ENCODE measurements at regions not wholly inside any gene's neighbourhood (a gene's known extent, or its start where the extent isn't known, plus 50 kb on each side); places are given as distances from the start of the nearest gene placed in this dataset.

DNA sequence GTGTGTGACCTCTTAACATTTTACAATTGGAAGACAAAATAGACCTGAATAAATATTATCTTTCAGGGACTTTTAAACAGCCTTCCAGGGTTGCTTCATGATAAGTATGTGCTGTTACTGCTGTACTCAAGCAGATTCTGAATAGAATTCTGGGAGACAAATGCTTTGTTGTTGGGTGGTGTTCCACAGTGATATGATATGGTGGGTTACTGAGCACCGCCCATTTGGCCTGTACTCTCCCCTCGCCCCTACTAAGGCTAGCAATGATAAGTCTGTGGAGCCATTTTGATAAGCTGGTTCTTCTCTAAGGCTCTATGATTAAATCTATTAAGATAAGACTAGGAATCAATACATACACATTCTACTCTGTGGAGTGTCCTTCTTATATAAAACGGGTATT, 89.8 kb upstream of the ITGA4 start:
- no peak overlapping the region for H3K4me3 ChIP-seq (ENCODE audit: control insufficient read depth, low read depth, low read length)
- TF ChIP-seq, protein P1, sequence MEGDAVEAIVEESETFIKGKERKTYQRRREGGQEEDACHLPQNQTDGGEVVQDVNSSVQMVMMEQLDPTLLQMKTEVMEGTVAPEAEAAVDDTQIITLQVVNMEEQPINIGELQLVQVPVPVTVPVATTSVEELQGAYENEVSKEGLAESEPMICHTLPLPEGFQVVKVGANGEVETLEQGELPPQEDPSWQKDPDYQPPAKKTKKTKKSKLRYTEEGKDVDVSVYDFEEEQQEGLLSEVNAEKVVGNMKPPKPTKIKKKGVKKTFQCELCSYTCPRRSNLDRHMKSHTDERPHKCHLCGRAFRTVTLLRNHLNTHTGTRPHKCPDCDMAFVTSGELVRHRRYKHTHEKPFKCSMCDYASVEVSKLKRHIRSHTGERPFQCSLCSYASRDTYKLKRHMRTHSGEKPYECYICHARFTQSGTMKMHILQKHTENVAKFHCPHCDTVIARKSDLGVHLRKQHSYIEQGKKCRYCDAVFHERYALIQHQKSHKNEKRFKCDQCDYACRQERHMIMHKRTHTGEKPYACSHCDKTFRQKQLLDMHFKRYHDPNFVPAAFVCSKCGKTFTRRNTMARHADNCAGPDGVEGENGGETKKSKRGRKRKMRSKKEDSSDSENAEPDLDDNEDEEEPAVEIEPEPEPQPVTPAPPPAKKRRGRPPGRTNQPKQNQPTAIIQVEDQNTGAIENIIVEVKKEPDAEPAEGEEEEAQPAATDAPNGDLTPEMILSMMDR (IDR thresholded peaks at IDR 0.05; ENCODE audit: control insufficient read depth, insufficient read depth, low read depth, low read length, missing control alignments), result no peak
- no peak for DNase-seq (ENCODE audit: low read depth)

GRCh38 chr2:181367906-181368435, 89.2 kb upstream of the ITGA4 start:
- TF ChIP-seq, protein P1 (IDR thresholded peaks at IDR 0.05; ENCODE audit: control insufficient read depth, insufficient read depth, low read depth, low read length, missing control alignments), result no peak
- no peak for DNase-seq (ENCODE audit: low read depth)
- H3K4me3 ChIP-seq (ENCODE audit: control insufficient read depth, low read depth, low read length), result no peak overlapping the region

DNA sequence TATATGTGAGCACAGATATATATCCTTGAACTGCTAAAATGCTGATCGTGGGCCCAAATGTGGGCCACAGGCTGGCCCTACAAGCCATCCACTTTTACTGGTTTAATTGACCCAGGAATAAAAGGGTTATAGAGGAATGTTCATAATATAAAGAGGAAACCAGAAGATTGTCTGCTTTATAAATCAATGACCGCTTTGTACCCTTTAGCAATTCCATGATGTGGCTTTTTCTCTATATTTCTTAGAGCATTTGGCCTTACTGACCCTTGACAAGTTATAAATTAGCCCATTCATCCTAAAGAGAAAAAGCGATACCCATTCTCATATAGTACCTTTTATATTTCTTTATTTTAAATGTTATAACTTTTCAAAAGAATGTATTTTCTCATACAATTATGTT, 87.1 kb upstream of the ITGA4 start:
- TF ChIP-seq, protein P1 (IDR thresholded peaks at IDR 0.05; ENCODE audit: control insufficient read depth, insufficient read depth, low read depth, low read length, missing control alignments), result no peak
- no peak overlapping the region for H3K4me3 ChIP-seq (ENCODE audit: control insufficient read depth, low read depth, low read length)
- DNase-seq (ENCODE audit: low read depth), result no peak

GRCh38 chr2:181371195-181371594, 86.0 kb upstream of the ITGA4 start:
- TF ChIP-seq, protein P1 (IDR thresholded peaks at IDR 0.05; ENCODE audit: control insufficient read depth, insufficient read depth, low read depth, low read length, missing control alignments), result no peak
- DNase-seq (ENCODE audit: low read depth), result no peak
- H3K4me3 ChIP-seq (ENCODE audit: control insufficient read depth, low read depth, low read length), result no peak overlapping the region

DNA sequence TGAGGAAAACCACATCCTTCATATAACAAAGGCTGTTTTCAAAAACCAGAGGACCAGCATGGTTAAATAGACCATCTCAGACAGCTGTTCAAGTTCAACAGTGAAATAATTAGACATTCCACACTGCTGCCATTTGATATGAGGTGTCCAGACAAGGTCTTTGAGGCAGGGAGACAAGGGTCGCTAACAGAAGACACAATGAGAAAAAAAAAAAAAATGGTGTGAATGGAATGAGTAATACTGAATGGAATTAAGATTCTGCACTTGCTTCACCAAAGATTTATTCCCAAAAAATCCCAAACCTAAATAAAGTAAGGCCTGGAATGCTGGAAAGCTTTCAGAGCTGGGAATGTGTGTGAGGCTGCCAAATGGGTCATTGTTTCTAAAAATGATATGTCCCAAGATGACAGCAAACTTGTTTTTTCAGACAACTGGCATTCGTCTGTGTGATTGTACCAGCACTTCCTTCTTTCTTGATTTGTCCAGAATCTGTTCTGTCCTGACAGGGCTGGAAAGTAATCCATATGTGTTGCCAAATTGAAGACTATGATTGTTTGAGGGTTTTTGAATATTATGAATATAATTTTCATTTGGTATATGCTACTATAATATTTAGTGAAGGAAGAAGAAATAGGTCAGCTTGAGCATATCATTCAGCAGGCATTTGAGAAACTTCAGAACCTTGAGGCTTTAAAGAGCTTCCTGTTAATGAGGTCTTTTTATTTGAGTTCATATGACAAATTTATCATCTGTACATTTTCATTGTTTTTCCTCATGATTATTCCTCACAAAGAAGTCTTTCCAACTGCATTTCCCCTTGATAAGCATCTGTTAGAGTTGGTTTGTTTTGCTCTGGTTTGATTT, 85.2 kb upstream of the ITGA4 start:
- DNase-seq (ENCODE audit: low read depth), result no peak
- TF ChIP-seq, protein P1 (IDR thresholded peaks at IDR 0.05; ENCODE audit: control insufficient read depth, insufficient read depth, low read depth, low read length, missing control alignments), result no peak
- H3K4me3 ChIP-seq (ENCODE audit: control insufficient read depth, low read depth, low read length), result no peak overlapping the region

- H3K4me3 ChIP-seq (ENCODE audit: control insufficient read depth, low read depth, low read length), result no peak overlapping the region
- TF ChIP-seq, protein P1 (IDR thresholded peaks at IDR 0.05; ENCODE audit: control insufficient read depth, insufficient read depth, low read depth, low read length, missing control alignments), result no peak
- no peak for DNase-seq (ENCODE audit: low read depth)
Measured at GRCh38 chr2:181372646-181373040, 84.5 kb upstream of the ITGA4 start.
